ENCODE measurements at regions not wholly inside any gene's neighbourhood (a gene's known extent, or its start where the extent isn't known, plus 50 kb on each side); places are given as distances from the start of the nearest gene placed in this dataset.

DNA sequence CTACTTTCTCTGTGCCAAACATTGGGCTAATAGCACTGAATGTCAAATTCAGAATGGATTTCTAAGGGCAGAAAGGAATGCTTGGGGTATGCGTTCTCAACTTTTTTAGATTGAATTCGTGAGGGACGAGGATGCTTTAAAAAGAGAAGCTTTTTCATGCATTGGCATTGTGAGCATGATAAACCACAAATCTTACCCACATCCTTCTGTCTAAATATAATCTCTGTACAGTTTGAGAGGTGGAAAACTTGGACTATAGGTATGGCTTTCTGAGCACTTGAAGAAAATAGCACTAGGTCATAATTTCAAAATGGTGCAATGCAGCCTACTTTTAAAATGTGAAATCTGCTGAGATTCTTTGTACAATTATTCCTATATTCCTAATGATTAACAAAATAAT lies 71.4 kb upstream of the HHIP start:
- DNase-seq (ENCODE audit: low spot score), result no peak

DNA sequence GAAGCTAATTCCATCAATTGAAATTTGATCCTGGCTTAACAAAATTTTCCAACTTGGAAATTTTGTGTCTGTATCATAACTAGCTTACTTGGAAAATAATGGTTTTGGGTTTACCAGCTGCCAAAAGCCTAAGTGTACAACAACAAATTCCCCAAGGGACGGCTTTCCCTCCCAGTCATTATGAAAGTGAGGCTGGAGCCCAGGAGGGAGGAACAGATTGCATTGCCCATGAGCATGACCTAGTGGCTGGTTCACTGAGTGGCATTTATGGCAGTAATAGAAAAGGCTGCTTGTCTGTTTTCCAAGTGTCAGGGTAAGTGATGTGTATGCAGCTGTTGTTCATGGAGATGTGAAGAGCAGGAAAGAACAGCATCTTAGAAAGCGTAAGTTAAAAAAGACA lies 70.8 kb upstream of the HHIP start:
- DNase-seq (ENCODE audit: low spot score), result no peak

DNA sequence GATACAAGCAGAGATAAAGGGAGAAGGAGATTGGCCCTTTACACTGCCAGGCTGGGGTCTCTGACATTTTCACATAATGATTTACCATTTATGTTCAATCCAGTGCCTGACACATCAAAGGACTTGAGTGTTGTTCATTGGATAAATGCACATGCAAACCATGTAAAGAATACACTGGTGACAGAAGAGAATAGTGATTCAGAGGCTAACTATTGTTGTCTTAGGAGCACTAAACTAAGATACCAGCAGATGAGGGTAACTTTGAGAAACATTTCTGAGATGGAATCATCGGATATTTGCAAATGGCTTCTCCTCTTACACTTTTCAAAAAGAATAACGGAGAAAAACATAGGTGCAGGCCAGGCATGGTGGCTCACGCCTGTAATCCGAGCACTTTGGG lies 67.3 kb upstream of the HHIP start:
- no peak for DNase-seq (ENCODE audit: low spot score)

DNA sequence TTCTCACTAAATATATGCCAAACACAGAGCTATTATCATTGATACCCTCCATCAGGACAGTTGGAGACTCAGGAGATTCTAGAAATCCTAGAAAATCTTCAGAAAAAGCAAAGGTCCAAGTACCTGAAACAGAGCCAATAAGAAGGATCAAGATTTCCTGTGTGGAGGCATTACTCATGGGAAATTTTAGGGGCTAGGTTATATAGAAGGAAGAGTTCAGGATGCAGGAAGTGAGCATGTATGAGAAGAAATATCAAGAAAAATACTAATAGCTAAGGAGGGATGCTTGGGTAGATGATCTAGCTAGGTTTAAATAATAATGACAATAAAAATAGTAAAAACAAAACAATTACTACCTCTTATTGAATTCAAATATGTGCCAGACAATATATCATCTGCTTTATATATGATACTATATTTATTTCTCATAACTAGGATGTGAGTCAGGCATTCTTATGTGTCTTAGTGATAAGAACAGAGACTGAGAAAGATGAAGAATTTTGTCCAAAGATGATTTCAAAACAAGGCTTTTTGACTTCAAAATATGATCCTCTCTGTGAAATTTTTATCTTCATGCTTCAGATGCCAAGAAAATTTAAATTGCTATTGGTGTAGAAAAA lies 66.4 kb upstream of the HHIP start:
- DNase-seq (ENCODE audit: low spot score), result no peak

DNA sequence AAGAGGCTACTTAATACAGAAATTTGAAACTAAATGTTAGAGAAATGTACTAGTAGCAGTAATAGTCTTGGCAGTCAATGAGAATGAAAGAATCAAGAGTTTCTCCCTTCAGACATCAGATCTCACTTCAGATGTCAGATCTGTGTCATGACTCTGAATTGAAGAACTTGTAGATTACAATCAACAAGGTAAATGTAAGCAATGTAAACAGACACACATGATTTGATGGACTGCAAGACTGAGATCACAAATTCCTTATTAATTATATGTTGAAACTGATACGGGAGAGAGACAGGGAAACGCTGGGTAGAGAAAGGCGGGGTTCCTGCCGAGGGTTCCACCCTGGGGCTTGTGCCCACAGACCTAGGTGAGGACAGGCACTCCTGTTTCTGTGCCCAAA lies 65.5 kb upstream of the HHIP start:
- no peak for DNase-seq (ENCODE audit: low spot score)

DNA sequence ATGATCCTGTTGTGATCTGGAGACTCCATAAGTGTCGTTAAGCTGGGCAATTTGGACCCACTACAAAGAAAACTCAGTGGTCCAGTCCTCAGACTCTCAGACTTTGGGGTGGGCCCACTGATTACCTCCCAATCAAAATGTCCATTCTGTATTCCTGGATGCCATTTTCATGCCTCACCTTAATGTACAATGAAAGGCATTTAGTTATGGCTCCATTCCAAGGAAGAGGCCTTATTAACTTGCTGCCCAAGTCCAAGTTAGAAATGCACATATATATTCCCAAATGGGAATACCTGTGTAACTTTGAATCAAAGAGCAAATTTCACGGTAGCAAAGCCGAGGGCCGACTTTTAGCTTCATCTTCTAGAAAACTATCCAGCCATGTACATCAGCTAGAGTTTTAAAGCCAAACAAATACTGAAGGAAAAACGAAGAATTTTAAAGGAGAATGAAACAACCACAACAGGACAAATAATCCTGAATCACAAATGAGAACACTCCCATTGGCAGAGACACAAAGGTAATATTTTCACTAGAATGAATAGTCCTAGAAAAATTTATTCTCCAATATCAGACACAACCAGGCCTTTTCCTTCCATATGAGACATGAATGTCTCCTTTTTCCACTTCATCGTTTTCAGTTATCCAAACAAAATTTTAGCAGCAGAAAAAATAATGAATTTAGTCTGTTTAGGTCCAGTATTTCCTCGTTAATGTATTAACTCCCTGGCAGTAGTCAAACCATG lies 63.7 kb upstream of the HHIP start:
- DNase-seq (ENCODE audit: low spot score), result no peak

DNA sequence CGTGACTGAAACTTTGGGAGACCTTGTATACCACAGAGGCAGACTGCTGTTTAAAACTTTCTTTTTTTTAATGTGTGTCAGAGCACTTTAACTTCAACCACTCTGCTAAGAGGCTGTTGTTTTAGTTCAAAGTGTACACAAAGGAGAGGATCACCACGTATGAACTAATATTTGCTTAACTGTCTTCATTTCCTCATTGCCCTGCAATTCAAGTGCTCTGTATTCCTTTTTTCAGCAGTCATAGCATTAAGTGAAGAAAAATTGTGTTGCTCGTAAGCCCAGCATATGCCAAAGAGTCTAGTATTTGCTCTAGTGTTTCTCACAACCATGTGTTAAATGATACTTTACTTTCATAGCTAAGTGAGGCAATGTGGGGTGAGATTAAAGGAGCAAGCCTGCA lies 63.0 kb upstream of the HHIP start:
- no peak for DNase-seq (ENCODE audit: low spot score)

DNA sequence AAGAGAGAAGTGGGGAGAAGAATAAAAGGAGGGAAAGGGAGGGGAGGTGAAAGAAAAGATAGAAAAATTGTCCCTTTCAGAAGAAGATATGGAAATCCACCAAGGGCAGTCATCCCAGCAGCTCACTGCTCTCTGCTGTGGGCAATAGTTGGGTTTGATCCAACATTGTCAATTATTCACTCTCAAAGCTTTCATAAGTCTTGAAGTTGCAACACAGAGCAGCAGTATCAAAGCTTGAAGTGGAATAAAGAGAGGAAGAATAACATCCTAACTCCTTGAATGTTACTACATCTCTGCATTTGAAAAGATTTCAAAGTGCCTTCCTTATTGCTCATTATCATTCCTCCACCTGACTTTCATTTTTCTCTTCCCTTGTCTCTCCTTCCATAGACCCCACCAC lies 62.3 kb upstream of the HHIP start:
- no peak for DNase-seq (ENCODE audit: low spot score)

DNA sequence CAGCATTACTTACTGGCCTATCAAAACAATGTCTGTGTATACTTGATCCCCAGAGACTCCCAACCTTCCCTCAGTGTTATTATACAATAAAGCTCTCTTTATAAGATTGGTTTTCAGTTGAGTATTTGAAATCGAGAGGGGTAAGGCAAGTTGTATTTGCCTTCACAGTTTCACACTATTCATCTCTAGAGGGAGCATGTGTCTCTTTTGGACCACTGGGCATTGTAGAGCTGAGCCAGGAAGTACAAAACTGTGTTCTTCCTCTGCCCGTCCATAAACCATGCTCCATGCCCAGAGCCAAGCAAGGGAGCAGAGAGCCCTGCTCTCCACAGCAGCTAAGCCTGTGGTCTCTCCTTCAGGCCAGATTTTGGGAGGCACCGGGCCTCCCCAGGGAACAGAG lies 61.5 kb upstream of the HHIP start:
- no peak for DNase-seq (ENCODE audit: low spot score)

DNA sequence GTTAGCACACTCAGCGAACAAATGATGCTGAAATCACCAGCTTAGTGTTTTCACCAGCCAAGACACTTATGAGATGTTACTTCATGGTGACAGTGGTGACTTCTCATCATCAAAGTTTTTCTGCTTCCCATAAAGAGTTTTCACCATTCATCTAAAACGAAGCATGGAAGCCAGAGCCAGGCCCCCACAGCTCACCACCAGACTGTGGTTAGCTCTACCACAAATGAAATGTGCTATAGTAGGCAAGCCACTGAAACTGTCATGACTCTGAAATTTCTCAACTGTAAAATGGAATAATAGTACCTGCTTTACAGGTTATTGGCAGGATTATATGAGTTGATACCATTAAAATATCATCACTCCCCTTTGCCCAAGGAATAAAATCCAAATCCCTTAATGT lies 56.4 kb upstream of the HHIP start:
- no peak for DNase-seq (ENCODE audit: low spot score)

DNA sequence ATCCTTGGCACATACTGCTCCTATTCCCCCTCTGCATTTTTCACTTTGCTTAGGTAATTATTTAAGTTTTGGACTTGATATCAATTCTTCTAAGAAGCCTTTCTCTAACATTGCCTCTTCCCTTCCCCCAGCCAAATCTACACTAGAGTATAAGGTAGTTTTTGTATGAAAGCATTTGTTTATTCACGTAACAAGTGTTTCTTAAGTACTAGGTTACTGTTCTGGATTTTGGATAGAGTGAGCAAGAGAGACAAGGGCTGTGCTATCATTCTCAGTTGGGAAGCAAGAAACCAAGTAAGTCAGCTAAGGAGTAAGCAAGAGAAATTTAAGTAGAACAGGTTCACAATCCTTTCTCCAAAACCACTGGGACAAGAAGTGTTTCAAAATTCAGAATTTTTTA lies 55.9 kb upstream of the HHIP start:
- DNase-seq (ENCODE audit: low spot score), result no peak

DNA sequence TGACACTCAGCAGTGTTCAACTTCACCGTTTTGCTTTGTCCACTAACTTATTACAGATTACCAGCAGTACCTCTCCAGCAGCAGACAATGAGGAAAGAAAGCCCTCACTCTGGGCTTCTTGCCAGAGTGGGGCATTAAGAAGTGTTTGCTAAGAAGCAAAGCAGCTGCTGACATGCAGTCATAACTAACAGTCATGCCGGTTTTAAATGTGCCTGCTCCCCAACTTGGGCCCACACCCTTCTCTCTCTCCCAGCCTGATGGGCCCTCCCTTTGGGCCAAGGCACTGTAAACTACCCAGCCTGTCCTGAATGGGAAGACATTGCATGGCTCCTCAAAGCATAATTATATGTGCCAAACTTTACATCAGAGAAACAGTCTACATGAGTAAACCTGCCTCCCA lies 54.6 kb upstream of the HHIP start:
- DNase-seq (ENCODE audit: low spot score), result no peak

DNA sequence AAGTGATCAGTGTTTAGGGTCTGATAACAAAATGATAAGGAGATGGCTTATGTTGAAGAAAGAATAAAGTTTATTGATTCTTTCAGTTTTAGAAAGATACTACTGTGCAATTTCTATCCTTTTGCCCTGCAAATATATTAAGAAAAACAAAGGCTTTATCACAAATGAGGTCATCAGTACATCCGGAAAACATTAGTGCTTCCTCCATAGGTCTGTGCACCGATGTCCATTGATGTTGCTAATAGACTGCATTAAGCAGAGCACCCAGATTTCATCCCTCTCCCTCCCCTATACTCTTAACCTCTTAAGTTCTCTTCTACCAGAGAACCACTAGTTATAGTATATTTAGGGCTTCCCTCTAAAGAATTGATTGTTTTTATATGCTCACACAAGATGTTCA lies 53.7 kb upstream of the HHIP start:
- no peak for DNase-seq (ENCODE audit: low spot score)

DNA sequence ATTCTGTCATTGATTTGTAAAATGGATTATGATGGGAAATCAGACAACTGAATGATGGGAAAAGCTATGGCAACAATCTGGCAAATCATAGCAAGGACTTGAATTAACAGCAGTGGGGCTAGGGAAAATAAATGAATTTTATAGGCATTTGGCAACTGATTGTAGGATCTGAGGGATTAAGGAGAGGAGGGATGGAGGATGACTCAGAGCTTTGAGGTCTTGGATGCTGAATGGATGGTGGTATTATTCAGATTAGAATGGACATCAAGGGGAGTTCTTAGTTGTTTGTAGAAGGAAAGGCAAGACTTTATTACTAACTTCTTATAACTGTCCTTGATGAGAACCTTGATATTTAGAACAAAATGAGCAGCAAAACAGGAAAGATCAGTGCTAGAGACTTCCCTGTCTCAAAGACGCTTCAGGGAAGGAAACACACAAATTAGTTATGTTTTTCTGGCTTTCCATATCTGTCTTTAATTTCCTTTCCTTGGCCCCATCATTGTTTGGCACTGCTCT lies 51.4 kb upstream of the HHIP start:
- no peak for DNase-seq (ENCODE audit: low spot score)

DNA sequence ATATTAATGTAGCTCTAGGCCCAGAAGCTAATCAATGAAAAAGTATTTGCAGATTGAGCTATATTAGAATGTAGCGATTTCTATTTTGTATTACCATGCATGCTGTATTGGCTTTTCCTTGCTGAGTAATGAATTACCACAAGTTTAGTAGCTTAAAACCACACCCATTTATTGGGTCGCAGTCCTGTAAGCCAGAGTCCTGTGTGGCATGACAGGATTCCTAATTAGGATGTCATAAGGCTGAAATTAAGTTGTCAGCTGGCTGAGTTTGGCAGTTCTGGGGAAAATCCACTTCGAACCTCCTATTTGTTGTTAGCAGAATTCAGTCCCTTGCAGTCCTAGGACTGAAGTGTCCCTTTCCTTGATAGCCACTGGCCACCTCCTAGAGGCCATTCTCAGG lies 50.3 kb upstream of the HHIP start:
- DNase-seq (ENCODE audit: low spot score), result no peak
